Small intestine (tissue), 7 donors: ENCODE measurements at regions not wholly inside any gene's neighbourhood (a gene's known extent, or its start where the extent isn't known, plus 50 kb on each side); places are given as distances from the start of the nearest gene placed in this dataset.
A peak's percentile ranks its signal among the peaks of the same experiment; 100 is the strongest.

Source experiments
- DNase-seq, 2 donors: peaks; one replicate each; pipeline versions ENCODE4 v3.0.0 to v3.0.0-alpha.2; 2013
- FAIRE-seq: peaks from 2 replicates; lab custom pipeline; 2012; peaks lifted over from hg19 to GRCh38; lab: Jason Lieb, UNC
- H3K27ac ChIP-seq, 3 donors: one replicate each; pipeline ENCODE4 v1.5.1; 2013; ENCODE audit warnings: low read length in 2 of 3, mild to moderate bottlenecking in 2 of 3, control low read depth in 1 of 3, inconsistent platforms in 1 of 3, low read depth in 1 of 3, moderate library complexity in 1 of 3
- H3K27me3 ChIP-seq, 3 donors: one replicate each; pipeline ENCODE4 v1.6.1; 2013; ENCODE audit warnings: low read length in 3 of 3, inconsistent platforms in 1 of 3; ENCODE audit not compliant: control insufficient read depth in 3 of 3, insufficient read depth in 3 of 3
- H3K36me3 ChIP-seq, 3 donors: one replicate each; pipeline ENCODE4 v1.6.1; 2013; ENCODE audit warnings: low read length in 3 of 3, inconsistent platforms in 1 of 3, low read depth in 1 of 3, mild to moderate bottlenecking in 1 of 3, moderate library complexity in 1 of 3; ENCODE audit not compliant: control insufficient read depth in 3 of 3, insufficient read depth in 2 of 3
- H3K4me1 ChIP-seq, 3 donors: one replicate each; pipeline ENCODE4 v1.6.1; 2013; ENCODE audit warnings: low read length in 2 of 3, inconsistent platforms in 1 of 3, low read depth in 1 of 3, mild to moderate bottlenecking in 1 of 3, moderate library complexity in 1 of 3; ENCODE audit not compliant: control insufficient read depth in 3 of 3, insufficient read depth in 2 of 3
- H3K4me3 ChIP-seq, 3 donors: one replicate each; pipeline ENCODE4 v1.5.1; 2013; ENCODE audit warnings: low read length in 3 of 3, control low read depth in 1 of 3, inconsistent platforms in 1 of 3, low read depth in 1 of 3, mild to moderate bottlenecking in 1 of 3, moderate library complexity in 1 of 3
- H3K9me3 ChIP-seq, 2 donors: one replicate each; pipeline ENCODE4 v1.6.1; 2013; ENCODE audit warnings: low read depth in 1 of 2, low read length in 1 of 2; ENCODE audit not compliant: control insufficient read depth in 2 of 2, insufficient read depth in 1 of 2
- WGBS, 3 donors: extraction: QIAGEN DNeasy Blood & Tissue Kit; methylation state at CpG; one replicate each; pipeline ENCODE4 v1.1.7; 2013; 5-methylcytosine and 5-hydroxymethylcytosine counted together
- donor health status: healthy with polysubstance abuse.
- donor health status: control.
- donor health status: control.
- donor health status: Bipolar disorder and iron deficiency.
- donor health status: healthy.

DNA sequence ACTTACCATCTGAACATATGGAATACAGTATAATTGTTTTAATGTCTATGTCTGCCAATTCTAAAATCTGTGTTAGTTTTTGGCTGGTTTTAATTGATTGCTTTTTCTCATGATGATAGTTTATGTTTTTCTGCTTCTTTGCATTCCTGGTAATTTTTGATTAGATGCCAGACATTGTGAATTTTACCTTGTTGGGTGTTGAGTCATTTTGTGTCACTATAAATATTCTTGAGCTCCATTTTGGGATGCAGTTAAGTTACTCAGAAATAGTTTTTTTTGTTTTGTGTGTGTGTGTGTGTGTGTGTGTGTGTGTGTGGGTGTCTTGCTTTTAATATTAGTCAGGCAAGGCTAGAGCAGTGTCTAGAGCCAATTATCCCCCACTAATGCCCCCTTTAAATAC lies 818.8 kb upstream of the NR2F2 start:
- Histone ChIP-seq H3K4me1 (no peaks in the 10 kb centered on the region), H3K27ac (no peak overlapping the region), H3K9me3 (no peaks in the 10 kb centered on the region), H3K36me3 (no peaks in the 10 kb centered on the region), H3K4me3 (no peak overlapping the region), H3K27me3 (no peaks in the 10 kb centered on the region)
- DNase-seq, result no peak
- no peak for FAIRE-seq

DNA sequence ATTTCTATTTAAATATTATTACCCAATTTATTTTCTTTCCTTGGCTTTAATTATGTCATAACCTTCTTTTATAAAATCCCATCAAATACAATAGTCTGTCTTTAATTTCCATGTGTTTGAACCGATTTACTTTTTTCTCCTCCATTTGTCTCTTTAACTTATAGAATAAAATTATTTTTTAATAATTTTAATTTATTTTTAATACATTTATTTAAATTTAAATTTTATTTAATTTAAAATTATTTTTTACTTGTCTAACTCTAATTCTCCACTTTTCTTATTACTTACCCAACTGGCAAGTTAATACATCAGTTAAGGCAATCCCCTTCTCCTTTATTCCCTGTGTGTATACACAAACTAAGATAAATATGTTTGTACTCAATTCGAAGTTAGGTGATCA lies 817.6 kb upstream of the NR2F2 start:
- WGBS, 3 donors, result 51 to 69% (median 56%) methylated on average over 2 of the region's 2 CpGs
- Histone ChIP-seq H3K4me1 (no peaks in the 10 kb centered on the region), H3K27ac (no peak overlapping the region), H3K36me3 (no peaks in the 10 kb centered on the region), H3K4me3 (no peak overlapping the region), H3K9me3 (no peaks in the 10 kb centered on the region), H3K27me3 (no peaks in the 10 kb centered on the region)
- FAIRE-seq, result peak; percentile 55
- no peak for DNase-seq

DNA sequence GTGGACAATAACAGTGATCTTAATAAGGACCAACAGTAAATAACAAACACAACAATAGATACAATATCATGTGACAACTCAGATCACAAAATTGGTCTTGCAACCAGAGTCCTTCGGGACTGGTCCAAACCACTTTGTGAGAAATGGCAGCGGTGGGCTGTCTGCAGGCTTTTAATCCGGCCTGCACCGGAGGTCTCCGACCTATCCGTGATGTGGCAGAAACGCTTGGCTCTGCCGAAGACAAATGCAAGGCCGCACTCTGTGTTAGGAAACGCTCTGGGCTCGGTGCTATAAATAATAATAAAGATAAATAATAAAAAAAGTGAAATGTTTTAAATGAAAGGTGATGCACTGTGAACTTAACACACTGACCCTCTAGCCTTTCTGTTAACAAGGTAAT lies 810.6 kb upstream of the NR2F2 start:
- DNase-seq (no peak), FAIRE-seq (no peak)
- WGBS, 3 donors, result 89 to 93% (median 93%) methylated on average over 11 of the region's 11 CpGs

DNA sequence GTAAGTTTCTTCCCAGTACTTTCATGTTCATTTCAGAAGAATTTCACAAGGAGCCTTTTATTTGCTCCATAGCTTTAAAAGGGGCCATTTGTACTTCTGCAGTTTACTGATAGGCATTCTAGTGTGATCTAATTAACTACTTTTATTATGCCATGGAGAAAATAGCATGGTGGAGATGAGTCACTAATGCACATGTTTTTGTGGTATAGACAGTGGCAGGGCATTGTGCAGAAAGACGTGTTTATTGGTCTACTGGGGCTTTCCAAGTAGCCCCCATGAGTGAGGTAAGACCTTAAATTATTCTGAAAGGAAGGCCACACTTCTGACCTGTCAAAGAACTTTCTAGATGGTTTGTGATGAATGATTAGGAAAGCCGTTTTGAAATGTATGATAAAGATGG lies 810.0 kb upstream of the NR2F2 start:
- H3K27me3 ChIP-seq, result no peaks in the 10 kb centered on the region
- DNase-seq (no peak), FAIRE-seq (no peak)
- 23 to 60% (median 42%) methylated on average over 2 of the region's 2 CpGs for WGBS, 3 donors
- H3K4me3 ChIP-seq, result no peak overlapping the region
- no peaks in the 10 kb centered on the region for H3K9me3 ChIP-seq
- no peak overlapping the region for H3K27ac ChIP-seq
- H3K36me3 ChIP-seq, result no peaks in the 10 kb centered on the region
- H3K4me1 ChIP-seq, result no peaks in the 10 kb centered on the region

More for the DNA sequence above, 810.6 kb upstream of the NR2F2 start:
- Histone ChIP-seq H3K27ac (no peak overlapping the region), H3K36me3 (no peaks in the 10 kb centered on the region), H3K9me3 (no peaks in the 10 kb centered on the region), H3K4me3 (no peak overlapping the region), H3K27me3 (no peaks in the 10 kb centered on the region), H3K4me1 (no peaks in the 10 kb centered on the region)

DNA sequence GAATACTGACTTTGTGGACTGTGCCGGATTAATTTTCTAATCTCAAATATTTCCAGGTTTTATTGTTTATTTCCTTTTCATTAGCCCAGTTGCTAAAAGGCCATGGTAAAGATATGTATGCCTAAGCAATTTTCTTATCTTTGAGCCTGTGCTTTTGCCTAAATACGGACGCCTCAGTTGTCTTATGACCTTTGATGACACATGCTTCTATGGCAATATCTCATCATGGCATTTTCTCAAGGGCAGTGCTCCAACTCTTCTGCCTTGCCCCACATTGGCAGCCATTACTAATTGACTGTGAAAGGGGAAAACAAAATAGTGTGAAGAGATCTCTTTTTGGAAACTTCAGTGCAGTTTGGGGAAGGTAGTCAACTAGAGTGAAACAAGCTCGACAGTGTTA lies 809.6 kb upstream of the NR2F2 start:
- no peak overlapping the region for H3K4me3 ChIP-seq
- H3K27ac ChIP-seq, result no peak overlapping the region
- H3K4me1 ChIP-seq, result no peaks in the 10 kb centered on the region
- DNase-seq, result no peak
- no peaks in the 10 kb centered on the region for H3K36me3 ChIP-seq
- H3K9me3 ChIP-seq, result peaks cover 0 to under 1% of the 10 kb centered on the region in 2 donors
- FAIRE-seq, result no peak
- 85 to 88% (median 86%) methylated on average over 4 of the region's 4 CpGs for WGBS, 3 donors
- H3K27me3 ChIP-seq, result no peaks in the 10 kb centered on the region

DNA sequence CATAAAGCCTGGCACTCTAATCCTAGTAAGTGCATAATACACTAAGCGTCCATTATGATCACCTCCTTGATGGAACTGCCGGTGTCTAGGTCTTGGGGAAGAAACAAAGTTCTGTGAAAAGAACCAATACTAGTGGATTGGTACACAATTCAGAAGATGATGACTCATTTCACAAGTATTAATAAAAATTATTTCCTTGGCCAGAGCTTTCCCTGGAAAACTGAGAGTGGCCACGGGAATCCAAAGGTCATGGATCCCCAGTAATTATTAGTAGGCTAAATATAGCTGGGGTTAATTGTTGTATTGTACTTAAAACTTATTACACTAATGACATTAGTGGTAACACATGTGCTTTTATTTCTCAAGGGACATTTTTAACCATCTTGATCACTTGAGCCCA lies 808.0 kb upstream of the NR2F2 start:
- Histone ChIP-seq H3K9me3 (peaks cover 0 to 4% of the 10 kb centered on the region in 2 donors), H3K4me3 (no peak overlapping the region), H3K27ac (no peak overlapping the region), H3K36me3 (no peaks in the 10 kb centered on the region), H3K4me1 (no peaks in the 10 kb centered on the region), H3K27me3 (no peaks in the 10 kb centered on the region)
- DNase-seq (no peak), FAIRE-seq (no peak)
- WGBS, 3 donors, result 65 to 76% (median 65%) methylated on average over 3 of the region's 3 CpGs

DNA sequence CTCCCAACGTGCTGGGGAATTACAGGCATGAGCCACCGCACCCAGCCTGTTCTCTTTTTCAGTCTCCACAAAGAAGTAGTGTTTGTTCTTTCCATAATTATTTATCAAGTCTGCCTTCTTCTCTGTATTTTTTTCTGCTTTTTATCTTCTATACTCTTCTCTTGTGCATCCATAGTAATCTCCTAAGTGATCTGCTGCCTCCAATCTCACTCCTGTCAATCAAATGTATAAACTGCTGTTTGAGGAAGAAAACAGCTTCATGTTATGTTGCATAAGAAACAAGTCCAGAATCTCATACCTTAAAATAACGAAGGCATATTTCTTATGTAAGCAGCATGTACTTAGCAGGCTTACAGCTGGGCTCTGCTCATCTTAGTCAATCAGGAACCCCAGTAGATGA lies 801.6 kb upstream of the NR2F2 start:
- DNase-seq, result no peak
- H3K27me3 ChIP-seq, result no peaks in the 10 kb centered on the region
- 67 to 80% (median 78%) methylated on average over 3 of the region's 3 CpGs for WGBS, 3 donors
- no peaks in the 10 kb centered on the region for H3K4me1 ChIP-seq
- no peak overlapping the region for H3K4me3 ChIP-seq
- H3K36me3 ChIP-seq, result no peaks in the 10 kb centered on the region
- no peak overlapping the region for H3K27ac ChIP-seq
- peaks cover 0 to 4% of the 10 kb centered on the region in 2 donors for H3K9me3 ChIP-seq
- no peak for FAIRE-seq

DNA sequence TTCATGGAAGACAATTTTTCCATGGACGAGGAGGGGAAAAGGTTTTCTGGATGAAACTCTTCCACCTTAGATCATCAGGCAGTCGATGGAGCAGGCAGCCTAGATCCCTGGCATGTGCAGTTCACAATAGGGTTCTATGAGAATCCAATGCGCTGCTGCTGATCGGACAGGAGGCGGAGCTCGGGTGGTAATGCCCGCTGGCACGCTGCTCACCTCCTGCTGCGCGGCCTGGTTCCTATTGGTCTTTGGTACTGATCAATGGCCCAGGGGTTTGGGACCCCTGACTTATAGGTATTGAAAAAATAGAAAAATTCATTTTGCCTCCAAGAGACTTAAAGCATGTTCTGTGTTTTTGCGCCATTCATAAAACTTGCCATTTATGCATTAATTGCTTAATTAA lies 793.9 kb upstream of the NR2F2 start:
- no peaks in the 10 kb centered on the region for H3K36me3 ChIP-seq
- no peaks in the 10 kb centered on the region for H3K9me3 ChIP-seq
- no peaks in the 10 kb centered on the region for H3K4me1 ChIP-seq
- FAIRE-seq, result no peak
- 89 to 95% (median 93%) methylated on average over 11 of the region's 11 CpGs for WGBS, 3 donors
- no peaks in the 10 kb centered on the region for H3K27me3 ChIP-seq
- no peak overlapping the region for H3K4me3 ChIP-seq
- DNase-seq, result no peak
- no peak overlapping the region for H3K27ac ChIP-seq

DNA sequence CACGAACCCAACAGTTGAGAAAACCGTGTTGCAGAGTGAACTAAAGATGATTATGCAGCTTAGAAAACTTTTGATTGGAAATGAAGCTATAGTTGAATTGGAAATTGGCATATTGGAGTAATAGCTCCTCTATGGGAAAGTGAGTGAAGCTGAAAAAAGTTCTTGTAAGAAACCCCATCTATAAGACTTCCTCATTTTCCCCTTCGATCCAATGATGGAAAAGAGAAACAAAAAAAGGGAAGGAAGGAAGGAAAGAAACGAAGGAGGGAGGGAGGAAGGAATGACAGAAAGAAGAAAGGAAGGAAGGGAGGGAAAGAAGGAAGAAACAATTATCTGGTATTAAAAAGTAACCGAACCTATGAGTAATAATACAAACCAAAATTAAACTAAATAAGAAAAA lies 791.8 kb upstream of the NR2F2 start:
- H3K36me3 ChIP-seq, result no peaks in the 10 kb centered on the region
- H3K27me3 ChIP-seq, result no peaks in the 10 kb centered on the region
- no peaks in the 10 kb centered on the region for H3K9me3 ChIP-seq
- FAIRE-seq, result no peak
- no peak overlapping the region for H3K27ac ChIP-seq
- 62 to 78% (median 68%) methylated on average over 5 of the region's 5 CpGs for WGBS, 3 donors
- no peaks in the 10 kb centered on the region for H3K4me1 ChIP-seq
- no peak for DNase-seq
- no peak overlapping the region for H3K4me3 ChIP-seq
